T-helper 22 cell (primary cell): ENCODE measurements at regions not wholly inside any gene's neighbourhood (a gene's known extent, or its start where the extent isn't known, plus 50 kb on each side); places are given as distances from the start of the nearest gene placed in this dataset.

Experiments
- DNase-seq: peaks from one replicate; pipeline ENCODE4 v3.0.0-alpha.2; 2020; ENCODE audit warnings: low read depth

GRCh38 chr7:113825832-113826231 lies 93.0 kb downstream of the PPP1R3A start:
- no peak for DNase-seq

- DNase-seq = no peak
Measured at GRCh38 chr7:113824117-113824823, 94.5 kb downstream of the PPP1R3A start.

GRCh38 chr7:113819474-113819873 lies 99.3 kb downstream of the PPP1R3A start:
- DNase-seq = no peak

GRCh38 chr7:113816639-113817038 lies 102.2 kb downstream of the PPP1R3A start:
- DNase-seq = no peak

- no peak for DNase-seq
Measured at GRCh38 chr7:113813471-113813870, 105.3 kb downstream of the PPP1R3A start.

GRCh38 chr7:113812591-113813255 lies 106.1 kb downstream of the PPP1R3A start:
- DNase-seq = no peak

GRCh38 chr7:113810080-113810744 lies 108.6 kb downstream of the PPP1R3A start:
- no peak for DNase-seq

- DNase-seq = no peak
Measured at GRCh38 chr7:113809581-113809980, 109.2 kb downstream of the PPP1R3A start.

GRCh38 chr7:113806633-113807327 lies 112.0 kb downstream of the PPP1R3A start:
- no peak for DNase-seq

GRCh38 chr7:113805976-113806375 lies 112.8 kb downstream of the PPP1R3A start:
- no peak for DNase-seq

GRCh38 chr7:113804475-113805095 lies 114.2 kb downstream of the PPP1R3A start:
- no peak for DNase-seq

GRCh38 chr7:113801751-113802150 lies 117.1 kb downstream of the PPP1R3A start:
- no peak for DNase-seq

- no peak for DNase-seq
Measured at GRCh38 chr7:113800826-113801225, 118.0 kb downstream of the PPP1R3A start.

GRCh38 chr7:113799896-113800295 lies 118.9 kb downstream of the PPP1R3A start:
- DNase-seq = no peak

- no peak for DNase-seq
Measured at GRCh38 chr7:113797420-113798010, 121.3 kb downstream of the PPP1R3A start.

GRCh38 chr7:113796557-113796956 lies 122.3 kb downstream of the PPP1R3A start:
- no peak for DNase-seq

- DNase-seq = no peak
Measured at GRCh38 chr7:113794573-113794972, 124.2 kb downstream of the PPP1R3A start.

GRCh38 chr7:113793171-113793570 lies 125.6 kb downstream of the PPP1R3A start:
- DNase-seq = no peak

GRCh38 chr7:113790025-113790424 lies 128.8 kb downstream of the PPP1R3A start:
- no peak for DNase-seq

- DNase-seq = no peak
Measured at GRCh38 chr7:113787106-113787505, 131.7 kb downstream of the PPP1R3A start.

GRCh38 chr7:113784956-113785355 lies 133.9 kb downstream of the PPP1R3A start:
- DNase-seq = no peak

- no peak for DNase-seq
Measured at GRCh38 chr7:113784316-113784715, 134.5 kb downstream of the PPP1R3A start.
